HG03108 (cell line): ENCODE measurements at regions not wholly inside any gene's neighbourhood (a gene's known extent, or its start where the extent isn't known, plus 50 kb on each side); places are given as distances from the start of the nearest gene placed in this dataset.

ENCODE experiments used
- ATAC-seq: cut with Tn5 transposase; IDR thresholded peaks from one replicate; pipeline ENCODE4 v1.9.1; 2021; ENCODE audit warnings: moderate library complexity; ENCODE audit not compliant: unreplicated experiment

GRCh38 chr5:8136271-8136670, 267.3 kb downstream of the MTRR start:
- no peak for ATAC-seq

DNA sequence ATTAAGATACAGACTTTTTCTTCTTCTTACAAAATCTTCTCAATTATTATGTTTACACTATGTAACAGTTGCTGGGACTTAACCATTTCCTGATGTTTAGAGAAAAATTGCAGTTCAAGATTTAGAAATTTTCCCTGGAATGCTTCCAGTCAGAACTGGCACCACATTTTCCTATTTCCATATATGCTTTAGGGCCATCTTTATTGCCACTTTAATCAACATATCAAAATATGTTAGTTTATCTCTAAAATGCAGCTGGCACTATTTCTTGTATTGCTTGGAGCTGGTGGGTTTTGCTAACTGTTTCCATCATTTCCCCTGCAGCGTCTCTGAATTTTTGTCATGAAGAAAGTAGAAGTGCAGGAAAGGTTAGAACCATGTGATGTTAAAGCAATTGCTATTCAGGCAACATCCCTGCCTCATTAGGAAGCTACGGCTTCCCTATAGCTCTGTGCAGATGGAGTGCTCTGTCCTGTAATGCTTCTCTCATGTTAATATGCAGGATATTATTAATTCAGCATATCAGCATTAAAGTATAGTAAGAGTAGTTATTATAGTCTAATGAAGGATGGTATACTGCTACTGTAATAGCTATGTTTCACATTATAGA, 269.1 kb downstream of the MTRR start:
- ATAC-seq: no peak

- no peak for ATAC-seq
These were observed 269.9 kb downstream of the MTRR start for GRCh38 chr5:8138884-8139283.

DNA sequence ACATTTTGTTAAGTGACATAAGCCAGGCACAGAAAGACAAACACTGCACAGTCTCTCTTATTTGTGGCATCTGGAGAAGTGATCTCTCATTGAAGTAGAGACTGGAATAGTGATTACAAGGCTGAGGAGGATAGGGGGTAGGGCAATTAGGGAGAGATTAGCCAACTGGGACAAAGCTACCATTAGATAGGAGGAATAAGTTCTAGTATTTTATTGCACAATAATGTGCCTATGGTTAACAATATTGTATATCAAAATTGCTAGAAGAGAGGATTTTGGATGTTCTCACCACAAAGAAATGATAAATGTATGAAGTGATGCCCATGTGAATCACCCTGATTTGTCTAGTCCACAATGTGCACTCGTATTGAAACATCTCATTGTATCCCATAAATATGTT, 281.8 kb downstream of the MTRR start:
- ATAC-seq: no peak

DNA sequence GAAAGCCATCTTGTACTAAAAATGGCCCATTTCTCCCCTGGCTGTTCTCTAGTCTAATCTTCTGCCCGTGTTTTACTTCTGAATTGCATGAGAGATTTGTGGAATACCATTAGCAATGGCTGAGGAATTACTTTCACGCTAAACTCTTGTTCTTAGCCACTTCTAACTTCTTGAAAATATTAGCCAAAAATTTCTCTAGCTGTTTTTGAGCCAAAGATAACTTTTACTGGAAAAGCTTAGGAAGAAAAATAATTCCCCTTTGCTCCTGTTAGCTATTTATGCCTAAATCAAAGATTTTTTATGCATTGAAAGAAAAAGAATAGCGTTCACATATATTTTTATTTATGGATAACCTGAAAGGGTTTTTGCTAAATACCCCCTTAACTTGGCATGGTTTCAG, 287.8 kb downstream of the MTRR start:
- no peak for ATAC-seq

- ATAC-seq: no peak
These were observed 288.4 kb downstream of the MTRR start for GRCh38 chr5:8157320-8157822.

- ATAC-seq: no peak
These were observed 307.2 kb downstream of the MTRR start for GRCh38 chr5:8176101-8176693.

GRCh38 chr5:8184455-8185063, 315.6 kb downstream of the MTRR start:
- ATAC-seq: peak; percentile 79

DNA sequence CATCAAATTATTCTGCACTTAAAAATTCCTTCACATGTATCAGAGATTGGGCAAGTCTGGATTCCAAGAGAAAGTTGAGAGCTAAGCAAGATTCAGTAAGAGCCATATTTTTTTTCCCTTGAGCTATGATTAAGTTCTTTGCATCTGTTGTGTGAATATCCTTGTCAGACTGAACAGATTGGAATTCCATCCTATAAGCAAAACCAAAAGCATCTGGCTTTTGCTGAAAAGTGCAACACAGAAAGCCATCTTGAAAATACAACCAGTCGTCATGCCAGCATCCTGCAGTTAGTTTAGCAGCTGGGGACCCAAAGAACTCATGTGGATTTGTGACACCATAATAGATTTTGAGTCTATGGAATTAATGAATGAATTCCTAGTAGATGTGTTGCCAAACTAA, 316.9 kb downstream of the MTRR start:
- ATAC-seq: no peak

- ATAC-seq: no peak
These were observed 320.1 kb downstream of the MTRR start for GRCh38 chr5:8188874-8189565.

DNA sequence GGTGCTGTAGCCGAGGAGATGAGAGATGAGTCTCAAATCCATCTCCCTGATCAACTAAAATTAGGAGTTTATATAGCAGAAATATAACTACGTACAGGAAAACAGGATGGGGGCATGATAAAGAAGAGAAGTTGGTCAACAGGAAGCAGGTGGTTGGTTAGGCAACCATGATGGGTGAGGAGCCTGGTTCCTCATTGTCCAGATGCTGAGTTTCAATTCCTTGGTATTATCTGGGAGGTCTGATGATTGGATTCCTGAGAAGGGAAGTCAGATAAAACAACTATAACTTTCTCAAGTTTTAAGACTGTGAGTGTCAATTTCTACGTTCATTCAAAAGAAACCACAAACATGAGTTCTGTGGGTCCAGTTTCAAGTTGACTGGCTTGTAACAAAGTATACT, 323.9 kb downstream of the MTRR start:
- no peak for ATAC-seq

DNA sequence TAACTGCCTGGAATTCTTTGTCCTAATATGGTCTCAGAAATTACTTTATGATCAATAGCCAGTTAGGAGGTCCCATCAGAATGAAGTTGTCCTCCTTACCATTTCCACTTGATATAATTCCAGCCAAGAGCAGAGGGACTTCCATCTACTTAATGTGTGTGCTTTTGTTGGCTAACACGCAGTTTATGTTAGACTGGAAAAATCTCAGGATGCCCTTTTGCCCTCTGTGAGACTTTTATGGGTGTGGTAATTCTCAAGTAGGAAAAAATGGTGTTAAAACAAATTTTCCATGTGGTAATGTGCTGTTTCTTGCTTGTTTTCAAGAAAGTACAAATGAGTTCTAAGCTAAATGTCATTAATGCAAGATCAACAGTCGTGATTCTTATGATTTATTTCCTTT, 327.1 kb downstream of the MTRR start:
- ATAC-seq: no peak

- no peak for ATAC-seq
These were observed 339.4 kb downstream of the MTRR start for GRCh38 chr5:8208307-8208706.

DNA sequence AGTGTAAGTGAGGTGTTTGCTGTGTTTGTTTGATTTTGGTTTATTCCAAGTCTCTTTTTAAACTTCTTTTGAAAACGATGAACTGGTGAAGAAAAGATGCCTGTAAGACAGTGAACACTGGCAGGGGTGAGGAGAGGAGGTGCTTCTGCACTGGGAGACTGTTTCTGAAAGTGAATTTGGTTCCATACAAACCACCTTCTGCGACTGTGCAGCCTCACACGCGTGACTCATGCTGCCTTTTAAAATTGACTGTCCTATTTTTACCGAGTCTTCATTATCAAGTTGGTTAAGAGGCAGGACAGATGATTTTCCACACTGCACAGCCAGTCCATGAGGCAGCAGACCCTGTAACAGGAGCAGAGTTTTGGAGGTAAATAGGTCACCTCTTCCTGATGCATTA, 340.6 kb downstream of the MTRR start:
- no peak for ATAC-seq

DNA sequence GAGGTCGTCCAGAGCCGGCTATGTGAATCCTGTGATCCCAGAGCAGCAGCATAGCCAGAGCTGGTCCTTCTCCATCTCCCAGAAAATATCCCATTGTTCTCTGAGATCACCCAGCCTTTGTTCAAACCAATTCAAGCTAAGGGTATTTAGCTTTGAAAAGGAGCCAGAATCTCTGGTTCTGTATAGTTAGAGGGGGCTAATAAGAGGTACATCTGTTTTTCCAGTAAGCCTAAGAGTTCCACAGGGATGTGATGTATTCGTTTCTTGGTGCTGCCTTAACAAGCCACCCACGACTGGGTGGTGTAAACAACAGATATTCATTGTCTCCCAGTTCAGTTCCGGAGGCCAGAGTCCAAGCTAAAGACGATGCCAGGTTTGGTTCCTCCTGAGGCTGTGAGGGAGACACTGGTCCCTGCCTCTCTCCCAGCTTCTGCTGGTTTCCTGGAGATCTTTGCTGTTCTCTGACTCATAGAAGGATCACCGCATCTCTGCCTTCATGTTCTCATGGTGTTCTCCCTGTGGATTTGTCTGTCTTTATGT, 344.8 kb downstream of the MTRR start:
- no peak for ATAC-seq

GRCh38 chr5:8216921-8217320, 348.0 kb downstream of the MTRR start:
- ATAC-seq: no peak

GRCh38 chr5:8226148-8226547, 357.2 kb downstream of the MTRR start:
- no peak for ATAC-seq

DNA sequence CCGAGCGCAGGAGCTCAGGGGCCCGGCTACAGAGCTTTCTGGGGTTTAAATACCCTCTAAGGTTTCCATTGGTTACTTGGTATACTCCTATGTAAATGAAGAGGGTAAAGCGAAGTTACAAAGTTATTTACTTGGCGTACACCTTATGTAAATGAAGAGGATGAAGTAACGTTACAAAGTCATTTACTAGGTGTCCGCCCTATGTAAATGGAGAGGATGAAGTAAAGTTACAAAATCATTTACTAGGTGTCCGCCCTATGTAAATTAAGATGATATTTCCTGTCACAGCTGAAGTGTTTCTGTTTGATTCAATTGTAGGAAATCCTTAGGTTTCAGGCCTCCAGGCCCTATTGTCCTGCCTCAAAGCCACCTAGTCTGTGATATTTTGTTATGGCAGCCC, 358.2 kb downstream of the MTRR start:
- no peak for ATAC-seq

DNA sequence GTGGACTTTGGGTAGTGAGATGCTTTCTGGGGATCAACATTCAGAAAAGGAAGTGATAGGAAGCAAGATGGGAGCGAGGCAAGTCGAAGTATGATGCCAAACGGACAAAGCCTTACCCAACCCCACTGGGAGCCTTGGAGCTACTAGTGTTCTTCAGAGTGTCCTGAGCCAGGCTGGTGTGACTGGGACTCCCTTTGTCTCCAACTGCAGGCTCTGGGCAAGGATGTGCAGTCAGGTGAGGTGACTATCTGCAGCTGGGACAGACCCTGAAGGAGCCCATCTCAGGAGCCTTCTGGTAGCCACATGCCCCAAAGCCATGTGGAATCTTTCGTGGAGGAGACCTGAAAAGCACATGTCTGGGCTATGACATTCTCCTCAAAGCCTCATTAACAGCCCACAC, 360.6 kb downstream of the MTRR start:
- ATAC-seq: no peak

- ATAC-seq: no peak
These were observed 361.9 kb downstream of the MTRR start for GRCh38 chr5:8230868-8231267.

- ATAC-seq: no peak
These were observed 364.5 kb downstream of the MTRR start for GRCh38 chr5:8233479-8233878.
